Lower leg skin (tissue), 3 donors: ENCODE measurements at regions not wholly inside any gene's neighbourhood (a gene's known extent, or its start where the extent isn't known, plus 50 kb on each side); places are given as distances from the start of the nearest gene placed in this dataset.

Experiments
- CTCF ChIP-seq, 3 donors: fragments of 450-650 bp; IDR thresholded peaks; one replicate each; pipeline ENCODE4 v1.5.1; 2016; ENCODE audit warnings: antibody characterized with exemption in 3 of 3, mild to moderate bottlenecking in 3 of 3, moderate library complexity in 2 of 3
- POLR2A ChIP-seq, 2 donors: fragments of 450-650 bp; IDR thresholded peaks; one replicate each; pipeline ENCODE4 v1.6.1; 2016 to 2017; ENCODE audit warnings: antibody characterized with exemption in 2 of 2, mild to moderate bottlenecking in 1 of 2, moderate library complexity in 1 of 2

- no peak for TF ChIP-seq CTCF (IDR thresholded peaks at IDR 0.05)
- TF ChIP-seq POLR2A (IDR thresholded peaks at IDR 0.05) = no peak
Observed at GRCh38 chr3:150334974-150335373, 73.1 kb upstream of the TSC22D2 start.
